ENCODE measurements at regions not wholly inside any gene's neighbourhood (a gene's known extent, or its start where the extent isn't known, plus 50 kb on each side); places are given as distances from the start of the nearest gene placed in this dataset.

DNA sequence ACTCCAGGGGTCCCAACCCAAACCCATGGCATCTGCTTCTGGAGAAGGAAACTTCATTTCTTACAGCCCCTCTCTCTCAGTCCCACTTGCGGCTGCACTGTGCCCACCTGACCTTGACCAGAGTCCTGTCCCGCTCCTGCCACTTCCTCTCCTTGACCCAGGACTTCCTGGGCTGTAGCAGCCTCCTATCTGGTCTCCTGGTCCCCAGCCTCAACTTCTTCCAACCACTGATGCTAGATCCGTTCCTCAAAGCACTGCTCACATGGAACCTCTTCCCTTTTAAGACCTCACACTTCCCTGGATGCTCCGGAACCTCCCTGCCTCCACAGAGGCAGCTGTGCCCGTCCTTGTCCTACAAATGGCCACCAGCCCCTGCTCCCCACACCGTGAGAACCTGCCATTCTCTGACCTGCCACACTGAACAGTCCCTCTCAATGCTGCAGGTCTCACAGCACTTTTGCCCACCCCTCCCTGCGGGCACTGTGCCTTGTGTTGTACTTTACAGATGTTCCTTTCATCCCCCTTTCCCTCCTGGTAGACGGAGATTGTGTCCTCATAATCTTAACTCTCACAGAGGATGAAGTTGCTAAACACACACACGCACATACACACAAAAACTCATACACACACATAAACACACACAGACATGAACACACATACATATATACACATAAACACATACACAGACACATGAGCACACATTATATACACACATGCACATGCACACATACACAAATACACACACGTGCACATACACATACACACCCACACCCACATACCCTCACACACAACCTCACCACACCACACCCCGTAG is 59.6 kb upstream of the NXT1 start:
- Mint-ChIP-seq H3K9me3 (ENCODE audit: low read depth) (no peaks in the 10 kb centered on the region), H3K27ac (ENCODE audit: unreplicated experiment) (no peak overlapping the region), H3K36me3 (ENCODE audit: low read depth) (no peaks in the 10 kb centered on the region), H3K4me1 (ENCODE audit: low read depth) (no peaks in the 10 kb centered on the region), H3K27me3 (ENCODE audit: low read depth) (peaks cover 19% of the 10 kb centered on the region), H3K4me3 (ENCODE audit: unreplicated experiment) (no peak overlapping the region)
- DNase-seq (ENCODE audit: low spot score), result no peak
- TF ChIP-seq, protein P1, sequence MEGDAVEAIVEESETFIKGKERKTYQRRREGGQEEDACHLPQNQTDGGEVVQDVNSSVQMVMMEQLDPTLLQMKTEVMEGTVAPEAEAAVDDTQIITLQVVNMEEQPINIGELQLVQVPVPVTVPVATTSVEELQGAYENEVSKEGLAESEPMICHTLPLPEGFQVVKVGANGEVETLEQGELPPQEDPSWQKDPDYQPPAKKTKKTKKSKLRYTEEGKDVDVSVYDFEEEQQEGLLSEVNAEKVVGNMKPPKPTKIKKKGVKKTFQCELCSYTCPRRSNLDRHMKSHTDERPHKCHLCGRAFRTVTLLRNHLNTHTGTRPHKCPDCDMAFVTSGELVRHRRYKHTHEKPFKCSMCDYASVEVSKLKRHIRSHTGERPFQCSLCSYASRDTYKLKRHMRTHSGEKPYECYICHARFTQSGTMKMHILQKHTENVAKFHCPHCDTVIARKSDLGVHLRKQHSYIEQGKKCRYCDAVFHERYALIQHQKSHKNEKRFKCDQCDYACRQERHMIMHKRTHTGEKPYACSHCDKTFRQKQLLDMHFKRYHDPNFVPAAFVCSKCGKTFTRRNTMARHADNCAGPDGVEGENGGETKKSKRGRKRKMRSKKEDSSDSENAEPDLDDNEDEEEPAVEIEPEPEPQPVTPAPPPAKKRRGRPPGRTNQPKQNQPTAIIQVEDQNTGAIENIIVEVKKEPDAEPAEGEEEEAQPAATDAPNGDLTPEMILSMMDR (IDR thresholded peaks at IDR 0.05), result no peak

- TF ChIP-seq, protein P1 (IDR thresholded peaks at IDR 0.05), result no peak
- H3K27me3 Mint-ChIP-seq (ENCODE audit: low read depth), result peaks cover 22% of the 10 kb centered on the region
- no peaks in the 10 kb centered on the region for H3K9me3 Mint-ChIP-seq (ENCODE audit: low read depth)
- H3K36me3 Mint-ChIP-seq (ENCODE audit: low read depth), result no peaks in the 10 kb centered on the region
- H3K4me3 Mint-ChIP-seq (ENCODE audit: unreplicated experiment), result no peak overlapping the region
- DNase-seq (ENCODE audit: low spot score), result no peak
- no peak overlapping the region for H3K27ac Mint-ChIP-seq (ENCODE audit: unreplicated experiment)
- no peaks in the 10 kb centered on the region for H3K4me1 Mint-ChIP-seq (ENCODE audit: low read depth)
These were observed 60.7 kb upstream of the NXT1 start for GRCh38 chr20:23289724-23290395.

GRCh38 chr20:23289249-23289648 is 61.3 kb upstream of the NXT1 start:
- no peak for DNase-seq (ENCODE audit: low spot score)
- H3K27me3 Mint-ChIP-seq (ENCODE audit: low read depth), result peaks cover 18% of the 10 kb centered on the region
- no peaks in the 10 kb centered on the region for H3K36me3 Mint-ChIP-seq (ENCODE audit: low read depth)
- no peak overlapping the region for H3K27ac Mint-ChIP-seq (ENCODE audit: unreplicated experiment)
- no peak overlapping the region for H3K4me3 Mint-ChIP-seq (ENCODE audit: unreplicated experiment)
- TF ChIP-seq, protein P1 (IDR thresholded peaks at IDR 0.05), result no peak
- H3K4me1 Mint-ChIP-seq (ENCODE audit: low read depth), result no peaks in the 10 kb centered on the region
- H3K9me3 Mint-ChIP-seq (ENCODE audit: low read depth), result no peaks in the 10 kb centered on the region

DNA sequence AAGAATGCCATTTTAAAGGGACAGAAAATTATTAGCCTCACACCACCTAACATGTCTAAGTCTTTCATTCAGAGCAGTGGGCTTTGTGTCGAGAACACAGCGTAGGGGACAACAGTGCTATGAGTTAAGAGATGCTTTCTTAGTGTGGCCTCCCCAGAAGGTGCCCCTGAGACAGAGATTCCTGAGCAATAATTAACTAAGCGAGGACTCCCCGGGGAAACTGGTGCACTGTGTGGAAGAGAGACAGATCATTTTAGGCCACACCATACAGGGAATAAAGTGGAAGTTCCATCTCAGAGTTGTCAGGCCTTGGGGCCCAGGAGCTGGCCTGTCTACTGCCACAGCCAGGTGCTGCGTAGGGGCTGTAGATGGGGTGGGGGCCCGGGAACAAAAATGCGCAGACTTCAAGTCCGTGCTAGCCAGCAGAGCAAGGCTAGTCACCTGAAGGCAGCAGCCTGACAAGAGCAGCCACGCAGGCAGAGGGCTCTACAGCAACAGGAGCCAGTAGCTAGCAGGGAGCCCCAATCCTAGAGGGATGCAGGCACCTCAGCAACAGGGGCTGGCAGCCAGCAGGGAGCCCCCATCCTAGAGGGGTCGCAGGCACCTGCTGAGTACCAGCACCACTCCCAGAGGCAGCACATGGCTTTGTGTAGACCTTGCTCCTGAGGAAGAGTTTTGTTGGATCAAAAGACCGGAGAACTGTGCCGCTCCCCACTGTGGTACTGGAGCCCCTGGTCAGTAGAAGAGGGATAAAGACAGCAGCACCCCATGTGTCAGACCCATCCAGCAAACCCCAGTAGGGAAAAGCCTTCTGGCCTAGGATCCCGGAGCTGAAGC is 63.0 kb upstream of the NXT1 start:
- no peaks in the 10 kb centered on the region for H3K9me3 Mint-ChIP-seq (ENCODE audit: low read depth)
- no peak overlapping the region for H3K27ac Mint-ChIP-seq (ENCODE audit: unreplicated experiment)
- TF ChIP-seq, protein P1 (IDR thresholded peaks at IDR 0.05), result no peak
- H3K36me3 Mint-ChIP-seq (ENCODE audit: low read depth), result no peaks in the 10 kb centered on the region
- no peak overlapping the region for H3K4me3 Mint-ChIP-seq (ENCODE audit: unreplicated experiment)
- peaks cover 18% of the 10 kb centered on the region for H3K27me3 Mint-ChIP-seq (ENCODE audit: low read depth)
- no peak for DNase-seq (ENCODE audit: low spot score)
- H3K4me1 Mint-ChIP-seq (ENCODE audit: low read depth), result no peaks in the 10 kb centered on the region

GRCh38 chr20:23286346-23286745 is 64.2 kb upstream of the NXT1 start:
- Mint-ChIP-seq H3K4me1 (ENCODE audit: low read depth) (no peaks in the 10 kb centered on the region), H3K27me3 (ENCODE audit: low read depth) (peaks cover 16% of the 10 kb centered on the region), H3K36me3 (ENCODE audit: low read depth) (no peaks in the 10 kb centered on the region), H3K9me3 (ENCODE audit: low read depth) (no peaks in the 10 kb centered on the region), H3K4me3 (ENCODE audit: unreplicated experiment) (no peak overlapping the region), H3K27ac (ENCODE audit: unreplicated experiment) (no peak overlapping the region)
- TF ChIP-seq, protein P1 (IDR thresholded peaks at IDR 0.05), result no peak
- no peak for DNase-seq (ENCODE audit: low spot score)

Measured in chondrocyte (in vitro differentiated cells).